ENCODE measurements at regions not wholly inside any gene's neighbourhood (a gene's known extent, or its start where the extent isn't known, plus 50 kb on each side); places are given as distances from the start of the nearest gene placed in this dataset.
A peak's percentile ranks its signal among the peaks of the same experiment; 100 is the strongest.

DNA sequence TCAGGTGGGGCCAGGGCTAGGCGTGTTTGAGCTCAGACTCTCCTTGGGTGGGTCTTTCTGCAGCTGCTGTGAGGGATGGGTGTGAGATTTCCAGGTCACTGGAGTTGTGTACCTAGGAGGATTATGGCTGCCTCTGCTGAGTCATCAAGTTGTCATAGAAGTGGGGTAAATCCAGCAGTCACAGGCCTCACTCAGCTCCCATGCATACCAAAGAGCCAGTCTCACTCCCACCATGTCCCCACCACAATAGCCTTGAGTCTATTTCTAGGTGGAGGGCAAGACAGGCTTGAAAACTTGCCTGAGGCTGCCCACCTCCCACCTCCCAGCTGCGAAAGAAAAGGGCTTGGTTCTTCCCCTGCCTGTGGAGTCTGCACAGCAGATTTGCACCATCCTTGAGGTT, 194.0 kb upstream of the PCDH17 start:
- ChIA-PET CTCF (no interaction called here), POLR2A (no interaction called here)
- no peak overlapping the region for H3K27ac ChIP-seq
- no peak overlapping the region for H3K4me3 ChIP-seq
- FAIRE-seq = no peak
- no peak for DNase-seq (ENCODE audit: low read depth in 1 of 2, low spot score in 1 of 2)
- no peaks in the 10 kb centered on the region for H3K9me3 ChIP-seq
- TF ChIP-seq RARB (CRISPR knock-in tag; IDR thresholded peaks at IDR 0.05) (no peak), MAFK (IDR thresholded peaks at IDR 0.05; ENCODE audit: partially characterized antibody) (peak; percentile 4)
- TF ChIP-seq, protein P1, sequence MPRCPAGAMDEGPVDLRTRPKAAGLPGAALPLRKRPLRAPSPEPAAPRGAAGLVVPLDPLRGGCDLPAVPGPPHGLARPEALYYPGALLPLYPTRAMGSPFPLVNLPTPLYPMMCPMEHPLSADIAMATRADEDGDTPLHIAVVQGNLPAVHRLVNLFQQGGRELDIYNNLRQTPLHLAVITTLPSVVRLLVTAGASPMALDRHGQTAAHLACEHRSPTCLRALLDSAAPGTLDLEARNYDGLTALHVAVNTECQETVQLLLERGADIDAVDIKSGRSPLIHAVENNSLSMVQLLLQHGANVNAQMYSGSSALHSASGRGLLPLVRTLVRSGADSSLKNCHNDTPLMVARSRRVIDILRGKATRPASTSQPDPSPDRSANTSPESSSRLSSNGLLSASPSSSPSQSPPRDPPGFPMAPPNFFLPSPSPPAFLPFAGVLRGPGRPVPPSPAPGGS (IDR thresholded peaks at IDR 0.05) = no peak
- H3K4me1 ChIP-seq = no peaks in the 10 kb centered on the region
- H3K4me2 ChIP-seq = no peak overlapping the region
- WGBS (ENCODE audit: missing lambda C conversion rate) = 0% methylated on average over 1 of the region's 2 CpGs
- no peak for ATAC-seq

DNA sequence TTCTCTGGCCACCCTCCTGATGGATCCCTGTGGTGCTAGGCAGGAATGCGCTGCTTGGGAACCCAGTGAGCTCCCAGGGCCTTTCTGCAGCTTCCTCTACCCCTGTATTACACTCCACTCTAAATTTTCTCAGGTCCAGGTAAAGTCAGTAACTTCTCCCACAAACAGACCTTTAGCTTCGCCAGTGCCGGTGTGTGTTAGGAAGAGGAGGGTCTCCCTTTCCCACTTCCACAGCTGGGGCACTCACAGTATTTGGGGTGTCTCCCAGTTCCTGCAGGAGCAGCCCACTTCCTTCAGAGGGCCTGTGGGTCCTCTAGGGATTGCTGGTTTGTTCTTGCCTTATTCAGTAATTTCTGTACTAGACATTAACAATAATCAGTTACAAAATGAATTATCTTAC, 193.5 kb upstream of the PCDH17 start:
- ChIA-PET CTCF (interaction anchor here (0.6 kb wide), 1 partner anchor 17 kb away, joined by 3 read pairs; no protein-coding TSS in a partner anchor), POLR2A (no interaction called here)
- DNase-seq (ENCODE audit: low read depth in 1 of 2, low spot score in 1 of 2) = no peak
- Histone ChIP-seq H3K4me2 (no peak overlapping the region), H3K27ac (no peak overlapping the region), H3K4me1 (no peaks in the 10 kb centered on the region), H3K9me3 (no peaks in the 10 kb centered on the region), H3K4me3 (no peak overlapping the region)
- TF ChIP-seq NFE2L2 (conservative IDR thresholded peaks at IDR 0.05; ENCODE audit: low read length) = no peak
- TF ChIP-seq HDAC2 (IDR thresholded peaks at IDR 0.05) = no peak
- no peak for TF ChIP-seq KDM1A (IDR thresholded peaks at IDR 0.05; ENCODE audit: low read depth)
- no peak for TF ChIP-seq NR3C1 (IDR thresholded peaks at IDR 0.05)
- TF ChIP-seq PBX3 (IDR thresholded peaks at IDR 0.05) = no peak
- TF ChIP-seq FOXS1 (CRISPR knock-in tag; IDR thresholded peaks at IDR 0.05) = no peak
- 33% methylated on average over 3 of the region's 3 CpGs for WGBS (ENCODE audit: missing lambda C conversion rate)
- no peak for ATAC-seq
- FAIRE-seq = no peak

- H3K9me3 ChIP-seq = no peaks in the 10 kb centered on the region
- no peak overlapping the region for H3K4me2 ChIP-seq
- no peak for FAIRE-seq
- no peaks in the 10 kb centered on the region for H3K4me1 ChIP-seq
- ATAC-seq = no peak
- H3K27ac ChIP-seq = no peak overlapping the region
- DNase-seq (ENCODE audit: low read depth in 1 of 2, low spot score in 1 of 2) = no peak
- TF ChIP-seq CBX2 (IDR thresholded peaks at IDR 0.05; ENCODE audit: borderline replicate concordance, low read depth) = no peak
- no peak for TF ChIP-seq HOXB13 (CRISPR knock-in tag; IDR thresholded peaks at IDR 0.05; ENCODE audit: low read depth)
- no peak for TF ChIP-seq HDAC2 (IDR thresholded peaks at IDR 0.05)
- TF ChIP-seq EHF (CRISPR knock-in tag; IDR thresholded peaks at IDR 0.05) = no peak
- no peak for TF ChIP-seq NPAS2 (CRISPR knock-in tag; IDR thresholded peaks at IDR 0.05; ENCODE audit: borderline replicate concordance)
- TF ChIP-seq REST (IDR thresholded peaks at IDR 0.05) = no peak
- no peak for TF ChIP-seq FOSL2 (IDR thresholded peaks at IDR 0.05)
- TF ChIP-seq FOSL2 (CRISPR knock-in tag; IDR thresholded peaks at IDR 0.05) = no peak
- TF ChIP-seq RAD21 (conservative IDR thresholded peaks at IDR 0.05 in 1 of 2, IDR thresholded peaks at IDR 0.05 in 1 of 2) = no peak
- TF ChIP-seq PHF8 (IDR thresholded peaks at IDR 0.05; ENCODE audit: borderline replicate concordance, low read depth) = no peak
- TF ChIP-seq CEBPB (IDR thresholded peaks at IDR 0.05) = no peak
- TF ChIP-seq RNF2 (IDR thresholded peaks at IDR 0.05; ENCODE audit: borderline replicate concordance, low read depth) = no peak
- no peak for TF ChIP-seq ESRRA (IDR thresholded peaks at IDR 0.05; ENCODE audit: borderline replicate concordance, low read length)
- no peak for TF ChIP-seq ZNF302 (CRISPR knock-in tag; IDR thresholded peaks at IDR 0.05)
- TF ChIP-seq CHD2 (IDR thresholded peaks at IDR 0.05; ENCODE audit: low read length, partially characterized antibody) = no peak
- TF ChIP-seq, protein P2, sequence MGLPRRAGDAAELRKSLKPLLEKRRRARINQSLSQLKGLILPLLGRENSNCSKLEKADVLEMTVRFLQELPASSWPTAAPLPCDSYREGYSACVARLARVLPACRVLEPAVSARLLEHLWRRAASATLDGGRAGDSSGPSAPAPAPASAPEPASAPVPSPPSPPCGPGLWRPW (IDR thresholded peaks at IDR 0.05) = no peak
- no peak for TF ChIP-seq GATA3 (IDR thresholded peaks at IDR 0.05; ENCODE audit: borderline replicate concordance)
- ChIA-PET POLR2A (no interaction called here), CTCF (no interaction called here)
- H3K4me3 ChIP-seq = no peak overlapping the region
- 7% methylated on average over 2 of the region's 2 CpGs for WGBS (ENCODE audit: missing lambda C conversion rate)
Measured at GRCh38 chr13:57443494-57443893, 188.1 kb upstream of the PCDH17 start.

Measured in A549 (cell line).